Panc1 (cell line): ENCODE measurements at regions not wholly inside any gene's neighbourhood (a gene's known extent, or its start where the extent isn't known, plus 50 kb on each side); places are given as distances from the start of the nearest gene placed in this dataset.

Experiments
- ATAC-seq: fragments of 200-7000 bp; cut with Tn5 transposase; 2 replicates; pipeline ENCODE4 v1.9.1; 2020; ENCODE audit warnings: mild to moderate bottlenecking, moderate library complexity
- BruUV-seq: library from RNA; stranded (reverse); fragments of 400-500 nt; replicated peaks from 2 replicates; lab custom pipeline; 2021; lab: Mats Ljungman, UMichigan
- CTCF ChIA-PET: fragments of 300-600 bp; sonication (Branson Sonifier 250); formaldehyde crosslinking; loops from one replicate; lab custom pipeline; 2022; ENCODE audit warnings: antibody characterized with exemption; lab: Charles Lee
- POLR2A ChIA-PET: fragments of 300-600 bp; sonication (Branson Sonifier 250); formaldehyde crosslinking; loops from one replicate; lab custom pipeline; 2022; ENCODE audit warnings: antibody characterized with exemption; lab: Charles Lee
- DNase-seq: peaks from one replicate; pipeline ENCODE4 v3.0.0-alpha.2; 2010; ENCODE audit warnings: low read depth, low spot score
- H3K27ac ChIP-seq: 2 replicates; pipeline ENCODE4 v1.5.1; 2011; ENCODE audit warnings: mild to moderate bottlenecking, low read length, inconsistent platforms
- H3K27me3 ChIP-seq: fragments of 200-500 bp; sonication (Bioruptor generic); 2 replicates; pipeline ENCODE4 v1.6.0; 2014; ENCODE audit warnings: low read length, inconsistent platforms; ENCODE audit not compliant: control insufficient read depth, insufficient read depth
- H3K36me3 ChIP-seq: fragments of 200-500 bp; sonication (Bioruptor generic); 2 replicates; pipeline ENCODE4 v1.5.1; 2014; ENCODE audit warnings: inconsistent platforms, mild to moderate bottlenecking, low read length, moderate library complexity; ENCODE audit not compliant: control insufficient read depth, insufficient read depth
- H3K4me1 ChIP-seq: 2 replicates; pipeline ENCODE4 v1.5.1; 2011; ENCODE audit warnings: inconsistent platforms, mild to moderate bottlenecking, low read length, moderate library complexity; ENCODE audit not compliant: control insufficient read depth, insufficient read depth
- H3K4me3 ChIP-seq, 2 experiments: 2 replicates each; pipeline ENCODE4 v1.5.1; 2011 to 2012; ENCODE audit warnings: low read depth in 2 of 2, low read length in 2 of 2, mild to moderate bottlenecking in 2 of 2, inconsistent platforms in 1 of 2, moderate library complexity in 1 of 2
- H3K9me3 ChIP-seq: fragments of 200-500 bp; sonication (Bioruptor generic); 2 replicates; pipeline ENCODE4 v1.5.1; 2014; ENCODE audit warnings: low read depth, mild to moderate bottlenecking, inconsistent platforms, low read length, moderate library complexity; ENCODE audit not compliant: control insufficient read depth, insufficient read depth
- POLR2AphosphoS5 ChIP-seq: IDR thresholded peaks from 2 replicates; pipeline ENCODE4 v1.6.1; 2012; ENCODE audit warnings: mild to moderate bottlenecking, low read depth, low read length, moderate library complexity
- SIN3A ChIP-seq: IDR thresholded peaks from 2 replicates; pipeline ENCODE4 v1.6.1; 2012; ENCODE audit warnings: low read depth, mild to moderate bottlenecking, low read length, moderate library complexity, borderline replicate concordance; ENCODE audit not compliant: insufficient read depth
- TCF7L2 ChIP-seq: IDR thresholded peaks from 2 replicates; pipeline ENCODE4 v1.6.1; 2011; ENCODE audit warnings: mild to moderate bottlenecking, low read depth, low read length, inconsistent platforms
- in situ Hi-C: cut with HindIII; loops from 2 replicates; pipeline ENCODE4 v1.10.0; 2016; ENCODE audit warnings: low sequenced_read_pairs, low pct_unique_long_range_greater_than_20kb
- intact Hi-C: fragments of 100-400 bp; cut with micrococcal nuclease; formaldehyde crosslinking; loops from one replicate; pipeline ENCODE4 v1.10.0; 2022; ENCODE audit not compliant: unreplicated experiment
- TF ChIP-seq, protein P1 (sequence below): fragments of 450-650 bp; IDR thresholded peaks from 2 replicates; pipeline ENCODE4 v1.5.1; 2017; ENCODE audit warnings: mild to moderate bottlenecking
- TF ChIP-seq, protein P2 (sequence below), 2 experiments: IDR thresholded peaks; 2 replicates each; pipeline ENCODE4 v1.6.1; 2011 to 2012; ENCODE audit warnings: low read depth in 2 of 2, control low read depth in 1 of 2, low read length in 1 of 2, mild to moderate bottlenecking in 1 of 2, moderate library complexity in 1 of 2; ENCODE audit not compliant: insufficient read depth in 1 of 2

GRCh38 chr9:23447166-23447565, 378.9 kb downstream of the ELAVL2 start:
- no TSS peak for BruUV-seq
- TF ChIP-seq TCF7L2 (no peak), POLR2AphosphoS5 (no peak), SIN3A (no peak)
- TF ChIP-seq, protein P1, sequence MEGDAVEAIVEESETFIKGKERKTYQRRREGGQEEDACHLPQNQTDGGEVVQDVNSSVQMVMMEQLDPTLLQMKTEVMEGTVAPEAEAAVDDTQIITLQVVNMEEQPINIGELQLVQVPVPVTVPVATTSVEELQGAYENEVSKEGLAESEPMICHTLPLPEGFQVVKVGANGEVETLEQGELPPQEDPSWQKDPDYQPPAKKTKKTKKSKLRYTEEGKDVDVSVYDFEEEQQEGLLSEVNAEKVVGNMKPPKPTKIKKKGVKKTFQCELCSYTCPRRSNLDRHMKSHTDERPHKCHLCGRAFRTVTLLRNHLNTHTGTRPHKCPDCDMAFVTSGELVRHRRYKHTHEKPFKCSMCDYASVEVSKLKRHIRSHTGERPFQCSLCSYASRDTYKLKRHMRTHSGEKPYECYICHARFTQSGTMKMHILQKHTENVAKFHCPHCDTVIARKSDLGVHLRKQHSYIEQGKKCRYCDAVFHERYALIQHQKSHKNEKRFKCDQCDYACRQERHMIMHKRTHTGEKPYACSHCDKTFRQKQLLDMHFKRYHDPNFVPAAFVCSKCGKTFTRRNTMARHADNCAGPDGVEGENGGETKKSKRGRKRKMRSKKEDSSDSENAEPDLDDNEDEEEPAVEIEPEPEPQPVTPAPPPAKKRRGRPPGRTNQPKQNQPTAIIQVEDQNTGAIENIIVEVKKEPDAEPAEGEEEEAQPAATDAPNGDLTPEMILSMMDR = no peak
- TF ChIP-seq, protein P2, sequence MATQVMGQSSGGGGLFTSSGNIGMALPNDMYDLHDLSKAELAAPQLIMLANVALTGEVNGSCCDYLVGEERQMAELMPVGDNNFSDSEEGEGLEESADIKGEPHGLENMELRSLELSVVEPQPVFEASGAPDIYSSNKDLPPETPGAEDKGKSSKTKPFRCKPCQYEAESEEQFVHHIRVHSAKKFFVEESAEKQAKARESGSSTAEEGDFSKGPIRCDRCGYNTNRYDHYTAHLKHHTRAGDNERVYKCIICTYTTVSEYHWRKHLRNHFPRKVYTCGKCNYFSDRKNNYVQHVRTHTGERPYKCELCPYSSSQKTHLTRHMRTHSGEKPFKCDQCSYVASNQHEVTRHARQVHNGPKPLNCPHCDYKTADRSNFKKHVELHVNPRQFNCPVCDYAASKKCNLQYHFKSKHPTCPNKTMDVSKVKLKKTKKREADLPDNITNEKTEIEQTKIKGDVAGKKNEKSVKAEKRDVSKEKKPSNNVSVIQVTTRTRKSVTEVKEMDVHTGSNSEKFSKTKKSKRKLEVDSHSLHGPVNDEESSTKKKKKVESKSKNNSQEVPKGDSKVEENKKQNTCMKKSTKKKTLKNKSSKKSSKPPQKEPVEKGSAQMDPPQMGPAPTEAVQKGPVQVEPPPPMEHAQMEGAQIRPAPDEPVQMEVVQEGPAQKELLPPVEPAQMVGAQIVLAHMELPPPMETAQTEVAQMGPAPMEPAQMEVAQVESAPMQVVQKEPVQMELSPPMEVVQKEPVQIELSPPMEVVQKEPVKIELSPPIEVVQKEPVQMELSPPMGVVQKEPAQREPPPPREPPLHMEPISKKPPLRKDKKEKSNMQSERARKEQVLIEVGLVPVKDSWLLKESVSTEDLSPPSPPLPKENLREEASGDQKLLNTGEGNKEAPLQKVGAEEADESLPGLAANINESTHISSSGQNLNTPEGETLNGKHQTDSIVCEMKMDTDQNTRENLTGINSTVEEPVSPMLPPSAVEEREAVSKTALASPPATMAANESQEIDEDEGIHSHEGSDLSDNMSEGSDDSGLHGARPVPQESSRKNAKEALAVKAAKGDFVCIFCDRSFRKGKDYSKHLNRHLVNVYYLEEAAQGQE (IDR thresholded peaks at IDR 0.05; ENCODE audit: insufficient read depth in 1 of 2, low read depth in 2 of 2, low read length in 1 of 2) = no peak
- intact Hi-C loops = no loop called here
- in situ Hi-C loops = no loop called here
- ChIA-PET CTCF (no interaction called here), POLR2A (no interaction called here)
- no peak for DNase-seq
- Histone ChIP-seq H3K4me3 (no peak overlapping the region), H3K9me3 (no peaks in the 10 kb centered on the region), H3K27me3 (no peaks in the 10 kb centered on the region), H3K36me3 (no peaks in the 10 kb centered on the region), H3K4me1 (no peaks in the 10 kb centered on the region), H3K27ac (no peak overlapping the region)
- no peak for ATAC-seq

DNA sequence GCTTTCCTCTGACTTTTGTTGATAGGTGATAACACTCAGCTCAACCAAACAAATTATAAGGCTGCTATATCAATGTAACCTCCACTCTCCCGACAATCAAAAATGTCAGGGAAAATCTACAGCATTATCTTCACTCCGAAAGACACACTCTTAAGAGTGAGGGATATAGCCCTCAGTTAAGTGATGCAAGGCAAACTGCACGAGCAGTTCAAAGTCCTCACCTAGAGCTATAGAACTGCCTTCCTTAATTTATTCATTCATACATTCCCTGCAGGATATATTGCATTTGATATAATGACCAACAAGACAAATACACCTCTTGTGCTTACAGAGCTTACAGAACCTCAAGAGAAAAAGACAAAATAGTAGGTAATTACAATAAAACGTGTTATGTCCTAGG, 378.1 kb downstream of the ELAVL2 start:
- in situ Hi-C loops = no loop called here
- no peak for DNase-seq
- BruUV-seq = no TSS peak
- intact Hi-C loops = no loop called here
- H3K9me3 ChIP-seq = no peaks in the 10 kb centered on the region
- no peaks in the 10 kb centered on the region for H3K4me1 ChIP-seq
- no peaks in the 10 kb centered on the region for H3K27me3 ChIP-seq
- no peak overlapping the region for H3K4me3 ChIP-seq
- TF ChIP-seq TCF7L2 = no peak
- TF ChIP-seq POLR2AphosphoS5 = no peak
- no peak for TF ChIP-seq SIN3A
- TF ChIP-seq, protein P1 = no peak
- TF ChIP-seq, protein P2 (IDR thresholded peaks at IDR 0.05; ENCODE audit: insufficient read depth in 1 of 2, low read depth in 2 of 2, low read length in 1 of 2) = no peak
- no peak for ATAC-seq
- ChIA-PET CTCF (no interaction called here), POLR2A (no interaction called here)
- no peak overlapping the region for H3K27ac ChIP-seq
- no peaks in the 10 kb centered on the region for H3K36me3 ChIP-seq
